OCI-LY7 (cell line): ENCODE measurements at regions not wholly inside any gene's neighbourhood (a gene's known extent, or its start where the extent isn't known, plus 50 kb on each side); places are given as distances from the start of the nearest gene placed in this dataset.

Experiments
- BruUV-seq: library from RNA; stranded (reverse); fragments of 400-500 nt; replicated peaks from 2 replicates; lab custom pipeline; 2021; lab: Mats Ljungman, UMichigan
- CTCF ChIA-PET: fragments of 300-600 bp; sonication (Branson Sonifier 250); formaldehyde crosslinking; loops from one replicate; lab custom pipeline; 2022; ENCODE audit warnings: antibody characterized with exemption; ENCODE audit not compliant: unreplicated experiment; lab: Charles Lee
- POLR2A ChIA-PET: fragments of 300-600 bp; sonication (Branson Sonifier 250); formaldehyde crosslinking; loops from one replicate; lab custom pipeline; 2022; ENCODE audit warnings: antibody characterized with exemption; lab: Charles Lee
- DNase-seq: peaks from one replicate; pipeline ENCODE4 v3.0.0-alpha.2; 2015; ENCODE audit warnings: low spot score
- H2AFZ ChIP-seq: fragments of 200-600 bp; sonication (generic), shearing (Covaris generic); 2 replicates; pipeline ENCODE4 v1.6.1; 2014; ENCODE audit warnings: mild to moderate bottlenecking, antibody characterized with exemption, low read length, moderate library complexity
- H3K27ac ChIP-seq: fragments of 200-600 bp; sonication (generic); 2 replicates; pipeline ENCODE4 v1.5.1; 2014; ENCODE audit warnings: mixed run types, low read depth, mild to moderate bottlenecking, moderate library complexity, low read length, inconsistent platforms; ENCODE audit not compliant: poor library complexity, severe bottlenecking
- H3K36me3 ChIP-seq: fragments of 200-600 bp; sonication (generic); 2 replicates; pipeline ENCODE4 v1.6.1; 2014; ENCODE audit warnings: mild to moderate bottlenecking, antibody characterized with exemption, low read length, moderate library complexity, mixed read lengths; ENCODE audit not compliant: insufficient read depth
- H3K4me1 ChIP-seq: fragments of 200-600 bp; sonication (generic); 2 replicates; pipeline ENCODE4 v1.5.1; 2014; ENCODE audit warnings: mild to moderate bottlenecking, low read length; ENCODE audit not compliant: insufficient read depth, poor library complexity, severe bottlenecking
- H3K4me2 ChIP-seq: fragments of 200-600 bp; sonication (generic); 2 replicates; pipeline ENCODE4 v1.6.1; 2014; ENCODE audit warnings: mild to moderate bottlenecking, low read length
- H3K4me3 ChIP-seq: fragments of 200-600 bp; sonication (generic); 2 replicates; pipeline ENCODE4 v1.5.1; 2014; ENCODE audit warnings: mild to moderate bottlenecking, low read depth, low read length; ENCODE audit not compliant: poor library complexity, severe bottlenecking
- H3K79me2 ChIP-seq: fragments of 200-600 bp; sonication (generic); 2 replicates; pipeline ENCODE4 v1.6.1; 2016; ENCODE audit warnings: low read depth, mild to moderate bottlenecking, low read length, moderate library complexity, mixed read lengths; ENCODE audit not compliant: insufficient read depth
- H3K9me2 ChIP-seq: fragments of 200-600 bp; sonication (generic); 2 replicates; pipeline ENCODE4 v1.6.1; 2016; ENCODE audit warnings: mild to moderate bottlenecking, low read length, mixed read lengths; ENCODE audit not compliant: insufficient read depth
- H3K9me3 ChIP-seq: fragments of 200-600 bp; sonication (generic); 2 replicates; pipeline ENCODE4 v1.6.1; 2014; ENCODE audit warnings: mild to moderate bottlenecking, mixed run types, low read length, mixed read lengths
- H4K20me1 ChIP-seq: fragments of 200-600 bp; sonication (generic); 2 replicates; pipeline ENCODE4 v1.6.1; 2014; ENCODE audit warnings: mild to moderate bottlenecking, antibody characterized with exemption, low read length, moderate library complexity, mixed read lengths; ENCODE audit not compliant: insufficient read depth
- EZH2phosphoT487 ChIP-seq: fragments of 200-600 bp; sonication (generic); IDR thresholded peaks from 2 replicates; pipeline ENCODE4 v1.6.1; 2018; ENCODE audit warnings: low read depth, borderline replicate concordance, mild to moderate bottlenecking, mixed run types, antibody characterized with exemption, low read length, moderate library complexity, mixed read lengths
- intact Hi-C: fragments of 100-400 bp; cut with micrococcal nuclease; formaldehyde crosslinking; loops from one replicate; pipeline ENCODE4 v1.10.0; 2022; ENCODE audit not compliant: unreplicated experiment
- TF ChIP-seq, protein P1 (sequence below): fragments of 200-600 bp; sonication (generic); conservative IDR thresholded peaks from 2 replicates; pipeline ENCODE4 v1.5.1; 2014; ENCODE audit warnings: mild to moderate bottlenecking, antibody characterized with exemption, low read length, moderate library complexity, mixed read lengths

DNA sequence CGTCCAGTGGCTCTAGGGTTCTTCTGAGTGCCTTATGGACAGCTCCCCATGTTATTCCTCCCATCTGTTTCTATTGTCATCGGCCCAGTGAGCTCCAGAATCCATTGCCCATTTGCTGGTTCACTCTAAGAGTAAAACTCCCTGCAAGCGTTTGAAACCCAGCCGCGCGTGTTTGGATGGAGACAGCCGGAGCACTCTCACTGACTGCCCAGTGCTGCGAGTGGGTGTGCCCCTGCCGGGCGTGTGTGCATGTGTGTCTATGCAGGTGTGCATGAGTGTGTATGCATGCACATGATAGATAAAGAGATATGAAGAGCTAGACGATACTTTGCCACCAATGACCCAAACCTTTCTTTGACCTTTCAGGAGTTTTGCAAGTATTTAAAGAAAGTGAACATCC, 347.2 kb upstream of the MKI67 start:
- ChIA-PET POLR2A (no interaction called here), CTCF (no interaction called here)
- no TSS peak for BruUV-seq
- intact Hi-C loops, result no loop called here
- Histone ChIP-seq H4K20me1 (no peaks in the 10 kb centered on the region), H3K9me3 (no peaks in the 10 kb centered on the region), H3K4me2 (no peak overlapping the region), H3K9me2 (no peaks in the 10 kb centered on the region), H3K27ac (no peak overlapping the region), H2AFZ (no peak overlapping the region), H3K79me2 (no peaks in the 10 kb centered on the region), H3K4me3 (no peak overlapping the region), H3K4me1 (no peaks in the 10 kb centered on the region), H3K36me3 (no peaks in the 10 kb centered on the region)
- DNase-seq, result no peak
- TF ChIP-seq EZH2phosphoT487, result no peak
- TF ChIP-seq, protein P1, sequence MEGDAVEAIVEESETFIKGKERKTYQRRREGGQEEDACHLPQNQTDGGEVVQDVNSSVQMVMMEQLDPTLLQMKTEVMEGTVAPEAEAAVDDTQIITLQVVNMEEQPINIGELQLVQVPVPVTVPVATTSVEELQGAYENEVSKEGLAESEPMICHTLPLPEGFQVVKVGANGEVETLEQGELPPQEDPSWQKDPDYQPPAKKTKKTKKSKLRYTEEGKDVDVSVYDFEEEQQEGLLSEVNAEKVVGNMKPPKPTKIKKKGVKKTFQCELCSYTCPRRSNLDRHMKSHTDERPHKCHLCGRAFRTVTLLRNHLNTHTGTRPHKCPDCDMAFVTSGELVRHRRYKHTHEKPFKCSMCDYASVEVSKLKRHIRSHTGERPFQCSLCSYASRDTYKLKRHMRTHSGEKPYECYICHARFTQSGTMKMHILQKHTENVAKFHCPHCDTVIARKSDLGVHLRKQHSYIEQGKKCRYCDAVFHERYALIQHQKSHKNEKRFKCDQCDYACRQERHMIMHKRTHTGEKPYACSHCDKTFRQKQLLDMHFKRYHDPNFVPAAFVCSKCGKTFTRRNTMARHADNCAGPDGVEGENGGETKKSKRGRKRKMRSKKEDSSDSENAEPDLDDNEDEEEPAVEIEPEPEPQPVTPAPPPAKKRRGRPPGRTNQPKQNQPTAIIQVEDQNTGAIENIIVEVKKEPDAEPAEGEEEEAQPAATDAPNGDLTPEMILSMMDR, result no peak

DNA sequence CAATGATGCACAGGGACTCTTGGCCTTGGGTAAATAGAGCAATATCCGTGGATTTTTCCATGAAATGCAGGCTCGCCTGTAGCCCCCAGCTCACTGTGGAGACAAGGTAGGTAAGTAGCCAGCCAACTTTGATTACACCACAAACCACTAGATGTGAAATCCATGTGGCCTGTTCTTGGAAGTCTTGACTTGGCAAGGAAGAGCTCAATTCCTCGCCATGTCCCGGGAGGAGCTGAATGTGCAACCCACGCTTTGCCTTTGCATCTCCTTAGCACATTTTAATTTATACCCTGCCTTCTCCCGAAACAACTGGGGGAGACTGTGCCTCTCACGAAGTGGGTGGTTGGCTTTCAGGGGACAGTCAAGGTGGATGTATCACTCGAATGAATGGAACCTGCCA, 347.7 kb upstream of the MKI67 start:
- Histone ChIP-seq H3K36me3 (no peaks in the 10 kb centered on the region), H3K4me3 (no peak overlapping the region), H3K4me1 (no peaks in the 10 kb centered on the region), H3K27ac (no peak overlapping the region), H3K79me2 (no peaks in the 10 kb centered on the region), H3K9me2 (no peaks in the 10 kb centered on the region), H2AFZ (no peak overlapping the region), H3K4me2 (no peak overlapping the region), H3K9me3 (no peaks in the 10 kb centered on the region), H4K20me1 (no peaks in the 10 kb centered on the region)
- DNase-seq, result no peak
- CTCF ChIA-PET, result no interaction called here
- POLR2A ChIA-PET, result no interaction called here
- intact Hi-C loops, result no loop called here
- no TSS peak for BruUV-seq
- no peak for TF ChIP-seq EZH2phosphoT487
- TF ChIP-seq, protein P1, result no peak

DNA sequence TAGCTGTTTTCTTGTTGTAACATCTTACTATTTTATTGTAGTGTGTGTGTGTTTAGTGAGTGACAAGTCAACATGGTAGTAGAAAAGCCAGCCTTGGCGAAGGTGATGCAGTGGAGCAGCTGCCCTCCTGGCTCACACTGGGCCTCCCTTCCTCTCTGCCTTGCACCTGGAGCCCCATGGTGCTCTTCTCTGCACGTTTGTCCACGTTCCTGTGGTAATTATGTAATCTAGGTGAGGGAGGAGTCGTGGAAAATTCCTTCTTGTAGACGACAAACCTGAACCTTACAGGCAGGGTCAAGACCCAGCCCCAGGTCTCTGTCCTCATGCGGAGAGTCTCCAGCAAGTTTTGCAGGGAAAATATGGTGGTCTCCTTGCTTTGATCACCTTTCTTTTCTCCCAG, 348.3 kb upstream of the MKI67 start:
- no TSS peak for BruUV-seq
- no peaks in the 10 kb centered on the region for H3K4me1 ChIP-seq
- no peaks in the 10 kb centered on the region for H4K20me1 ChIP-seq
- H3K4me2 ChIP-seq, result no peak overlapping the region
- H3K27ac ChIP-seq, result no peak overlapping the region
- no peak for DNase-seq
- no peak overlapping the region for H3K4me3 ChIP-seq
- no peaks in the 10 kb centered on the region for H3K9me2 ChIP-seq
- ChIA-PET POLR2A (no interaction called here), CTCF (no interaction called here)
- no peak overlapping the region for H2AFZ ChIP-seq
- intact Hi-C loops, result no loop called here
- no peak for TF ChIP-seq EZH2phosphoT487
- TF ChIP-seq, protein P1, result no peak
- H3K36me3 ChIP-seq, result no peaks in the 10 kb centered on the region
- H3K9me3 ChIP-seq, result no peaks in the 10 kb centered on the region
- H3K79me2 ChIP-seq, result no peaks in the 10 kb centered on the region
